HepG2 (cell line): ENCODE measurements at regions not wholly inside any gene's neighbourhood (a gene's known extent, or its start where the extent isn't known, plus 50 kb on each side); places are given as distances from the start of the nearest gene placed in this dataset.

Experiments used
- ATAC-seq: fragments of 200-7000 bp; cut with Tn5 transposase; 3 replicates; pipeline ENCODE4 v1.9.1; 2020; ENCODE audit warnings: mild to moderate bottlenecking, moderate library complexity
- BruUV-seq: library from RNA; stranded (reverse); fragments of 400-500 nt; replicated peaks from 2 replicates; lab custom pipeline; 2021; lab: Mats Ljungman, UMichigan
- CTCF ChIA-PET: fragments of 300-600 bp; formaldehyde crosslinking; extraction: SDS; loops from one replicate; lab custom pipeline; 2021; ENCODE audit warnings: low total read pairs, inconsistent platforms, low intra/inter-chr PET ratio; lab: Yijun Ruan, JAX
- POLR2A ChIA-PET: fragments of 350-600 bp; sonication (Branson Sonifier 250); formaldehyde crosslinking; loops from one replicate; lab custom pipeline; 2020; ENCODE audit warnings: antibody characterized with exemption, inconsistent platforms; lab: Yijun Ruan, JAX
- DNase-seq: peaks from one replicate; pipeline ENCODE4 v3.0.0-alpha.2; 2015; ENCODE audit warnings: low spot score
- FAIRE-seq: peaks from 3 replicates; lab custom pipeline; 2011; peaks lifted over from hg19 to GRCh38; lab: Jason Lieb, UNC
- H2AFZ ChIP-seq: one replicate; pipeline ENCODE4 v1.6.1; 2011; ENCODE audit warnings: low read length, inconsistent platforms
- H3K27ac ChIP-seq: fragments of 300-600 bp; 3 replicates; pipeline ENCODE4 v1.8.0; 2011; ENCODE audit warnings: mixed run types, mild to moderate bottlenecking, mixed read lengths, low read length, inconsistent platforms; ENCODE audit not compliant: insufficient read depth; ENCODE audit errors: extremely low read length
- H3K27me3 ChIP-seq, 2 experiments: fragments of 200-600 bp in 1 of 2; 2 replicates in 1 of 2; 3 replicates in 1 of 2; pipeline versions ENCODE4 v1.6.0 to v1.8.0; 2011; ENCODE audit warnings: low read length in 2 of 2, mild to moderate bottlenecking in 2 of 2, moderate library complexity in 2 of 2, inconsistent platforms in 1 of 2; ENCODE audit not compliant: insufficient read depth in 2 of 2, control insufficient read depth in 1 of 2
- H3K36me3 ChIP-seq, 2 experiments: fragments of 200-600 bp in 1 of 2; replicated peaks in 1 of 2; 2 replicates in 1 of 2; 3 replicates in 1 of 2; pipeline versions ENCODE4 v1.5.1 to v1.8.0; 2011; ENCODE audit warnings: low read length in 2 of 2, inconsistent platforms in 1 of 2; ENCODE audit not compliant: insufficient read depth in 2 of 2, control insufficient read depth in 1 of 2
- H3K4me1 ChIP-seq: 2 replicates; pipeline ENCODE4 v1.5.1; 2012; ENCODE audit warnings: low read length, inconsistent platforms; ENCODE audit not compliant: insufficient read depth
- H3K4me2 ChIP-seq: 2 replicates; pipeline ENCODE4 v1.6.0; 2011; ENCODE audit warnings: low read depth, low read length, inconsistent platforms
- H3K4me3 ChIP-seq, 3 experiments: fragments of 200-600 bp in 1 of 3; sonication (generic), shearing (Covaris generic) in 1 of 3; replicated peaks in 1 of 3; 2 replicates each; pipeline ENCODE4 v1.5.1; 2011 to 2016; ENCODE audit warnings: low read length in 3 of 3, inconsistent platforms in 2 of 3, low read depth in 2 of 3, mild to moderate bottlenecking in 2 of 3, control low read depth in 1 of 3, mixed read lengths in 1 of 3; ENCODE audit not compliant: insufficient read depth in 1 of 3
- H3K79me2 ChIP-seq: one replicate; pipeline ENCODE4 v1.6.1; 2011; ENCODE audit warnings: low read length, inconsistent platforms; ENCODE audit not compliant: insufficient read depth
- H3K9ac ChIP-seq: 2 replicates; pipeline ENCODE4 v1.6.0; 2011; ENCODE audit warnings: mild to moderate bottlenecking, low read depth, low read length, inconsistent platforms; ENCODE audit not compliant: insufficient read depth
- H3K9me3 ChIP-seq: 2 replicates; pipeline ENCODE4 v1.5.1; 2012; ENCODE audit warnings: mild to moderate bottlenecking, low read length
- H4K20me1 ChIP-seq: 2 replicates; pipeline ENCODE4 v1.6.0; 2011; ENCODE audit warnings: inconsistent platforms, mild to moderate bottlenecking, low read length, moderate library complexity; ENCODE audit not compliant: insufficient read depth
- GABPA ChIP-seq, 2 experiments: IDR thresholded peaks; 2 replicates each; pipeline ENCODE4 v1.6.1; 2011 to 2016; ENCODE audit warnings: low read depth in 2 of 2, low read length in 1 of 2, missing biosample characterization in 1 of 2, missing genetic modification characterization in 1 of 2
- HNRNPLL ChIP-seq: fragments of 200-400 bp; formaldehyde crosslinking; IDR thresholded peaks from 2 replicates; pipeline ENCODE4 v1.6.1; 2017; ENCODE audit warnings: mild to moderate bottlenecking, low read depth, low read length; ENCODE audit not compliant: poor library complexity, severe bottlenecking
- PAWR ChIP-seq: sonication (generic); formaldehyde crosslinking; IDR thresholded peaks from 2 replicates; pipeline ENCODE4 v1.4.0; 2020; ENCODE audit warnings: missing genetic modification reagents, mild to moderate bottlenecking, borderline replicate concordance
- SP2 ChIP-seq: sonication (generic); formaldehyde crosslinking; IDR thresholded peaks from 2 replicates; pipeline ENCODE4 v1.5.1; 2020; ENCODE audit warnings: mild to moderate bottlenecking, missing genetic modification reagents
- ZMYM2 ChIP-seq: sonication (generic); formaldehyde crosslinking; IDR thresholded peaks from 2 replicates; pipeline ENCODE4 v1.8.0; 2022; ENCODE audit warnings: mild to moderate bottlenecking, missing genetic modification reagents
- ZNF562 ChIP-seq: sonication (generic); formaldehyde crosslinking; IDR thresholded peaks from 2 replicates; pipeline ENCODE4 v1.8.0; 2022; ENCODE audit warnings: missing genetic modification reagents, borderline replicate concordance
- ZNF678 ChIP-seq: sonication (generic); formaldehyde crosslinking; IDR thresholded peaks from 2 replicates; pipeline ENCODE4 v1.4.0; 2020; ENCODE audit warnings: mild to moderate bottlenecking, missing genetic modification reagents
- WGBS: methylation state at CpG from one replicate; pipeline ENCODE4 v1.1.6; 2017; ENCODE audit warnings: low lambda C conversion rate; 5-methylcytosine and 5-hydroxymethylcytosine counted together
- in situ Hi-C: cut with HindIII; loops from 2 replicates; pipeline ENCODE4 v1.10.0; 2017; ENCODE audit warnings: low pct_unique_long_range_greater_than_20kb; ENCODE audit not compliant: extremely low pct_ligation_motif_present
- intact Hi-C: fragments of 100-400 bp; cut with micrococcal nuclease; formaldehyde crosslinking; loops from one replicate; pipeline ENCODE4 v1.10.0; 2022; ENCODE audit not compliant: unreplicated experiment
- TF ChIP-seq, protein P1 (sequence below): IDR thresholded peaks from 2 replicates; pipeline ENCODE4 v1.6.1; 2012; ENCODE audit warnings: inconsistent platforms
- TF ChIP-seq, protein P2 (sequence below): fragments of 450-650 bp; IDR thresholded peaks from 2 replicates; pipeline ENCODE4 v1.6.1; 2016
- TF ChIP-seq, protein P3 (sequence below): sonication (generic); formaldehyde crosslinking; IDR thresholded peaks from 2 replicates; pipeline ENCODE4 v1.5.0; 2020; ENCODE audit warnings: mild to moderate bottlenecking, missing genetic modification reagents

DNA sequence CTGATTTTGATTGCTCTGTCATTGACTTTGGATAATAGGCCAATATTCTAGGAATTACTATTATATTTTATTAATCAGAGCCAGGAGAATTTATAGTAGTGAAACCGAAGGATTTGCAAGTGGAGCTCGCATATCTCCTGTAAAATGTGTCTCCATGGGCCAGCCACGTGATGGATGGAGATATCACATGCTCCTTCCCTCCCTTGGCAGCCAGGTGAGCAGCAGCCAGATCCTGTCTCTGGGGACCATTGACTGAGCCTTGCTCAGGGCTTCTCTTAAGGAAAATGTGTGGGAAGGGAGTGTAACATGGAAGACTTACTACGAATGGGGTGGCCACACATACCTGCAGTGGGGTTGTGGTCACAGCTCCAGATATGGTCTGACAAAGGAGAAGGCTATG, 144.7 kb upstream of the RGMA start:
- H3K9ac ChIP-seq, result no peak overlapping the region
- ChIA-PET POLR2A (no interaction called here), CTCF (no interaction called here)
- whole genome bisulfite sequencing, result 4% methylated on average over 4 of the region's 4 CpGs
- intact Hi-C loops (no loop called here), in situ Hi-C loops (no loop called here)
- H3K4me2 ChIP-seq, result no peak overlapping the region
- TF ChIP-seq, protein P1, sequence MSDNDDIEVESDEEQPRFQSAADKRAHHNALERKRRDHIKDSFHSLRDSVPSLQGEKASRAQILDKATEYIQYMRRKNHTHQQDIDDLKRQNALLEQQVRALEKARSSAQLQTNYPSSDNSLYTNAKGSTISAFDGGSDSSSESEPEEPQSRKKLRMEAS, result no peak
- TF ChIP-seq GABPA (IDR thresholded peaks at IDR 0.05; ENCODE audit: low read depth, low read length), result no peak
- TF ChIP-seq GABPA (CRISPR knock-in tag; IDR thresholded peaks at IDR 0.05; ENCODE audit: low read depth), result no peak
- TF ChIP-seq ZMYM2, result no peak
- TF ChIP-seq, protein P2, sequence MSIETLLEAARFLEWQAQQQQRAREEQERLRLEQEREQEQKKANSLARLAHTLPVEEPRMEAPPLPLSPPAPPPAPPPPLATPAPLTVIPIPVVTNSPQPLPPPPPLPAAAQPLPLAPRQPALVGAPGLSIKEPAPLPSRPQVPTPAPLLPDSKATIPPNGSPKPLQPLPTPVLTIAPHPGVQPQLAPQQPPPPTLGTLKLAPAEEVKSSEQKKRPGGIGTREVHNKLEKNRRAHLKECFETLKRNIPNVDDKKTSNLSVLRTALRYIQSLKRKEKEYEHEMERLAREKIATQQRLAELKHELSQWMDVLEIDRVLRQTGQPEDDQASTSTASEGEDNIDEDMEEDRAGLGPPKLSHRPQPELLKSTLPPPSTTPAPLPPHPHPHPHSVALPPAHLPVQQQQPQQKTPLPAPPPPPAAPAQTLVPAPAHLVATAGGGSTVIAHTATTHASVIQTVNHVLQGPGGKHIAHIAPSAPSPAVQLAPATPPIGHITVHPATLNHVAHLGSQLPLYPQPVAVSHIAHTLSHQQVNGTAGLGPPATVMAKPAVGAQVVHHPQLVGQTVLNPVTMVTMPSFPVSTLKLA, result peak; percentile 75
- no peaks in the 10 kb centered on the region for H3K4me1 ChIP-seq
- H3K27me3 ChIP-seq, result peaks cover 0 to 4% of the 10 kb centered on the region in 2 experiments; a peak in 1 of 5 replicates
- no peak overlapping the region for H2AFZ ChIP-seq
- ATAC-seq (no peak), FAIRE-seq (no peak), DNase-seq (no peak)
- H3K9me3 ChIP-seq, result no peaks in the 10 kb centered on the region
- no TSS peak for BruUV-seq
- no peaks in the 10 kb centered on the region for H3K36me3 ChIP-seq
- no peak overlapping the region for H3K4me3 ChIP-seq
- no peaks in the 10 kb centered on the region for H4K20me1 ChIP-seq
- no peak overlapping the region for H3K27ac ChIP-seq
- H3K79me2 ChIP-seq, result no peaks in the 10 kb centered on the region

DNA sequence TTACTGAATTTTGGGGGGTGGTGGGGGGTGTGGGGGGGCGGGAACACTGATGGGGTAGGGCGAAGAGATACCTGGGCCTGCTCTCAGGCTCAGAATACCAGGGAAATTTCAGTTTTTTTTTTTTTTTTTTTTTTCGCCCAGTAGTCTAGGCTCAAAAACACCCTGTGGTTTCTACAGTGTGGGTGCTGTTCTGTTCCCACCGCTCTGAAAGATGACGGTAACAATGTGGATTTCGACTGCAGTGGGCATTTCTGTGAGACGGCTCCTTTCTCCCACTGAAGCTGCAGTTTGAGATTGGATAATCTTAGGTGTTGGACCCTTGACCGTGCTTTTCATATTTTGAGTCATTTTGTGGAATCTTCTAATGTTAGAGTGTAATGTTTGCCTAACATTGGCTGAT, 143.8 kb upstream of the RGMA start:
- Histone ChIP-seq H3K9me3 (no peaks in the 10 kb centered on the region), H3K4me1 (no peaks in the 10 kb centered on the region), H2AFZ (no peak overlapping the region), H3K27ac (no peak overlapping the region), H3K9ac (no peak overlapping the region), H3K36me3 (no peaks in the 10 kb centered on the region), H3K79me2 (no peaks in the 10 kb centered on the region), H3K4me2 (no peak overlapping the region), H3K4me3 (no peak overlapping the region), H4K20me1 (no peaks in the 10 kb centered on the region), H3K27me3 (peaks cover 0 to 4% of the 10 kb centered on the region in 2 experiments; a peak in 1 of 5 replicates)
- ChIA-PET CTCF (no interaction called here), POLR2A (no interaction called here)
- BruUV-seq, result no TSS peak
- no peak for DNase-seq
- TF ChIP-seq, protein P3, sequence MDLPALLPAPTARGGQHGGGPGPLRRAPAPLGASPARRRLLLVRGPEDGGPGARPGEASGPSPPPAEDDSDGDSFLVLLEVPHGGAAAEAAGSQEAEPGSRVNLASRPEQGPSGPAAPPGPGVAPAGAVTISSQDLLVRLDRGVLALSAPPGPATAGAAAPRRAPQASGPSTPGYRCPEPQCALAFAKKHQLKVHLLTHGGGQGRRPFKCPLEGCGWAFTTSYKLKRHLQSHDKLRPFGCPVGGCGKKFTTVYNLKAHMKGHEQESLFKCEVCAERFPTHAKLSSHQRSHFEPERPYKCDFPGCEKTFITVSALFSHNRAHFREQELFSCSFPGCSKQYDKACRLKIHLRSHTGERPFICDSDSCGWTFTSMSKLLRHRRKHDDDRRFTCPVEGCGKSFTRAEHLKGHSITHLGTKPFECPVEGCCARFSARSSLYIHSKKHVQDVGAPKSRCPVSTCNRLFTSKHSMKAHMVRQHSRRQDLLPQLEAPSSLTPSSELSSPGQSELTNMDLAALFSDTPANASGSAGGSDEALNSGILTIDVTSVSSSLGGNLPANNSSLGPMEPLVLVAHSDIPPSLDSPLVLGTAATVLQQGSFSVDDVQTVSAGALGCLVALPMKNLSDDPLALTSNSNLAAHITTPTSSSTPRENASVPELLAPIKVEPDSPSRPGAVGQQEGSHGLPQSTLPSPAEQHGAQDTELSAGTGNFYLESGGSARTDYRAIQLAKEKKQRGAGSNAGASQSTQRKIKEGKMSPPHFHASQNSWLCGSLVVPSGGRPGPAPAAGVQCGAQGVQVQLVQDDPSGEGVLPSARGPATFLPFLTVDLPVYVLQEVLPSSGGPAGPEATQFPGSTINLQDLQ (CRISPR knock-in tag), result no peak
- TF ChIP-seq PAWR (CRISPR knock-in tag), result no peak
- TF ChIP-seq SP2 (CRISPR knock-in tag), result no peak
- TF ChIP-seq ZMYM2, result no peak
- no peak for TF ChIP-seq ZNF678
- no peak for TF ChIP-seq HNRNPLL
- no peak for TF ChIP-seq ZNF562
- intact Hi-C loops (no loop called here), in situ Hi-C loops (no loop called here)
- FAIRE-seq, result no peak
- 1% methylated on average over 8 of the region's 8 CpGs for WGBS
- no peak for ATAC-seq
